Endothelial cell of umbilical vein (primary cell): ENCODE measurements at regions not wholly inside any gene's neighbourhood (a gene's known extent, or its start where the extent isn't known, plus 50 kb on each side); places are given as distances from the start of the nearest gene placed in this dataset.

ENCODE experiments used
- BruUV-seq: library from RNA; stranded (reverse); fragments of 400-500 nt; replicated peaks from 2 replicates; lab custom pipeline; 2021; lab: Mats Ljungman, UMichigan
- CTCF ChIA-PET: fragments of 300-600, 350-600 bp; sonication (Branson Sonifier 250); formaldehyde crosslinking; loops from one replicate; lab custom pipeline; 2021; ENCODE audit warnings: antibody characterized with exemption, inconsistent platforms; lab: Charles Lee
- POLR2A ChIA-PET: fragments of 300-600, 350-600 bp; sonication (Branson Sonifier 250); formaldehyde crosslinking; loops from one replicate; lab custom pipeline; 2021; ENCODE audit warnings: antibody characterized with exemption, inconsistent platforms; lab: Charles Lee
- DNase-seq: peaks from one replicate; pipeline ENCODE4 v3.0.0-alpha.2; 2011; ENCODE audit warnings: low read depth, low spot score
- FAIRE-seq: peaks from 2 replicates; lab custom pipeline; 2011; peaks lifted over from hg19 to GRCh38; lab: Jason Lieb, UNC
- H2AFZ ChIP-seq: 2 replicates; pipeline ENCODE4 v1.6.0; 2012; ENCODE audit warnings: low read depth, low read length, control low read depth, inconsistent platforms
- H3K27ac ChIP-seq: 2 replicates; pipeline ENCODE4 v1.5.1; 2011; ENCODE audit warnings: low read depth, mild to moderate bottlenecking, control low read depth, low read length, moderate library complexity; ENCODE audit not compliant: insufficient read depth
- H3K27me3 ChIP-seq, 2 experiments: 2 replicates each; pipeline versions ENCODE4 v1.6.0 to v1.6.1; 2011; ENCODE audit warnings: low read length in 2 of 2, mixed read lengths in 1 of 2; ENCODE audit not compliant: control insufficient read depth in 2 of 2, insufficient read depth in 2 of 2
- H3K36me3 ChIP-seq, 2 experiments: 2 replicates in 1 of 2; 3 replicates in 1 of 2; pipeline ENCODE4 v1.5.1; 2011; ENCODE audit warnings: low read length in 2 of 2, mild to moderate bottlenecking in 1 of 2, moderate library complexity in 1 of 2; ENCODE audit not compliant: control insufficient read depth in 2 of 2, insufficient read depth in 2 of 2; ENCODE audit errors: extremely low read depth in 1 of 2
- H3K4me1 ChIP-seq: 3 replicates; pipeline ENCODE4 v1.5.1; 2011; ENCODE audit warnings: mild to moderate bottlenecking, low read length; ENCODE audit not compliant: control insufficient read depth, insufficient read depth; ENCODE audit errors: extremely low read depth
- H3K4me2 ChIP-seq: 2 replicates; pipeline ENCODE4 v1.6.1; 2011; ENCODE audit warnings: low read length, control low read depth, mixed read lengths; ENCODE audit not compliant: insufficient read depth
- H3K4me3 ChIP-seq, 3 experiments: fragments of 200-600 bp in 1 of 3; sonication (generic), shearing (Covaris generic) in 1 of 3; replicated peaks in 1 of 3; 2 replicates each; pipeline ENCODE4 v1.5.1; 2011 to 2016; ENCODE audit warnings: control low read depth in 3 of 3, low read length in 3 of 3, mild to moderate bottlenecking in 2 of 3, inconsistent platforms in 1 of 3, low read depth in 1 of 3, moderate library complexity in 1 of 3; ENCODE audit not compliant: insufficient read depth in 1 of 3
- H3K79me2 ChIP-seq: 2 replicates; pipeline ENCODE4 v1.6.0; 2012; ENCODE audit warnings: low read length, inconsistent platforms; ENCODE audit not compliant: control insufficient read depth, insufficient read depth
- H3K9ac ChIP-seq: replicated peaks from 2 replicates; pipeline ENCODE3; 2011; ENCODE audit warnings: low read length, control low read depth; ENCODE audit not compliant: insufficient read depth; ENCODE audit errors: extremely low read depth
- H3K9me1 ChIP-seq: replicated peaks from 3 replicates; pipeline ENCODE4 v1.6.0; 2011; ENCODE audit warnings: mild to moderate bottlenecking, low read length; ENCODE audit not compliant: control insufficient read depth, insufficient read depth; ENCODE audit errors: extremely low read depth
- H3K9me3 ChIP-seq: replicated peaks from 2 replicates; pipeline ENCODE4 v1.5.1; 2012; ENCODE audit warnings: low read length, inconsistent platforms; ENCODE audit not compliant: control insufficient read depth, insufficient read depth
- H4K20me1 ChIP-seq: replicated peaks from 2 replicates; pipeline ENCODE3; 2011; ENCODE audit warnings: mild to moderate bottlenecking, low read length; ENCODE audit not compliant: control insufficient read depth, insufficient read depth; ENCODE audit errors: extremely low read depth
- EZH2 ChIP-seq: IDR thresholded peaks from 2 replicates; pipeline ENCODE4 v1.6.1; 2012; ENCODE audit warnings: borderline replicate concordance, low read depth, mild to moderate bottlenecking, moderate library complexity, low read length, inconsistent platforms; ENCODE audit not compliant: severe bottlenecking
- FOS ChIP-seq: IDR thresholded peaks from 2 replicates; pipeline ENCODE4 v1.6.1; 2011; ENCODE audit warnings: mild to moderate bottlenecking, low read length, moderate library complexity, borderline replicate concordance; ENCODE audit not compliant: insufficient read depth
- GATA2 ChIP-seq: IDR thresholded peaks from 2 replicates; pipeline ENCODE4 v1.7.0; 2011; ENCODE audit warnings: low read depth, mild to moderate bottlenecking, moderate library complexity, mixed read lengths, low read length; ENCODE audit not compliant: insufficient read length, insufficient read depth
- JUN ChIP-seq: IDR thresholded peaks from 2 replicates; pipeline ENCODE4 v1.6.1; 2011; ENCODE audit warnings: borderline replicate concordance, low read depth; ENCODE audit not compliant: insufficient read length, insufficient read depth
- MYC ChIP-seq: IDR thresholded peaks from one replicate; pipeline ENCODE4 v1.6.1; 2011; ENCODE audit warnings: mild to moderate bottlenecking, low read depth, low read length
- POLR2A ChIP-seq: IDR thresholded peaks from 2 replicates; pipeline ENCODE4 v1.6.1; 2012; ENCODE audit warnings: low read depth, mild to moderate bottlenecking, control low read depth, low read length
- POLR2AphosphoS5 ChIP-seq: IDR thresholded peaks from 2 replicates; pipeline ENCODE4 v1.6.1; 2012; ENCODE audit warnings: low read depth, mild to moderate bottlenecking, control low read depth, low read length, moderate library complexity; ENCODE audit not compliant: insufficient read depth
- dilution Hi-C: fragments of 300-500 bp; cut with MboI; formaldehyde crosslinking; loops from one replicate; pipeline ENCODE4 v1.15.0; 2019; ENCODE audit warnings: low sequenced_read_pairs; ENCODE audit not compliant: extremely low pct_ligation_motif_present
- intact Hi-C: fragments of 100-400 bp; cut with micrococcal nuclease; formaldehyde crosslinking; loops from one replicate; pipeline ENCODE4 v1.10.0; 2022
- TF ChIP-seq, protein P1 (sequence below): IDR thresholded peaks from 2 replicates; pipeline ENCODE4 v1.6.1; 2011; ENCODE audit not compliant: insufficient read depth, insufficient read length
- TF ChIP-seq, protein P2 (sequence below), 2 donors: IDR thresholded peaks; 1 replicate in 1 of 2; 2 replicates in 1 of 2; pipeline ENCODE4 v1.5.1; 2011; ENCODE audit warnings: low read length in 2 of 2, mild to moderate bottlenecking in 2 of 2, moderate library complexity in 2 of 2, control low read depth in 1 of 2, inconsistent platforms in 1 of 2, low read depth in 1 of 2; ENCODE audit not compliant: insufficient read depth in 1 of 2; ENCODE audit errors: extremely low read depth in 1 of 2

- Histone ChIP-seq H3K4me1 (no peaks in the 10 kb centered on the region), H3K9ac (no peak overlapping the region), H3K36me3 (no peaks in the 10 kb centered on the region), H3K4me2 (no peak overlapping the region), H3K9me1 (no peaks in the 10 kb centered on the region), H4K20me1 (no peaks in the 10 kb centered on the region), H2AFZ (no peak overlapping the region), H3K27me3 (no peaks in the 10 kb centered on the region), H3K79me2 (no peaks in the 10 kb centered on the region), H3K9me3 (no peaks in the 10 kb centered on the region), H3K4me3 (no peak overlapping the region), H3K27ac (no peak overlapping the region)
- CTCF ChIA-PET: interaction anchor here (0.6 kb wide), 1 partner anchor 13 kb away, joined by 3 read pairs; no protein-coding TSS in a partner anchor
- DNase-seq: no peak
- dilution Hi-C loops: no loop called here
- no peak for FAIRE-seq
- BruUV-seq: no TSS peak
- TF ChIP-seq POLR2A (no peak), JUN (no peak), POLR2AphosphoS5 (no peak)
- TF ChIP-seq, protein P1, sequence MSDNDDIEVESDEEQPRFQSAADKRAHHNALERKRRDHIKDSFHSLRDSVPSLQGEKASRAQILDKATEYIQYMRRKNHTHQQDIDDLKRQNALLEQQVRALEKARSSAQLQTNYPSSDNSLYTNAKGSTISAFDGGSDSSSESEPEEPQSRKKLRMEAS: no peak
- intact Hi-C loops: no loop called here
- POLR2A ChIA-PET: no interaction called here
These were observed 137.3 kb upstream of the TGFBR2 start for GRCh38 chr3:30469133-30469532.

GRCh38 chr3:30470496-30470895 is 135.9 kb upstream of the TGFBR2 start:
- Histone ChIP-seq H3K27ac (no peak overlapping the region), H2AFZ (no peak overlapping the region), H3K4me3 (no peak overlapping the region), H3K9me3 (no peaks in the 10 kb centered on the region), H3K79me2 (no peaks in the 10 kb centered on the region), H3K4me2 (no peak overlapping the region), H3K9me1 (no peaks in the 10 kb centered on the region), H3K27me3 (no peaks in the 10 kb centered on the region), H4K20me1 (no peaks in the 10 kb centered on the region), H3K36me3 (no peaks in the 10 kb centered on the region), H3K9ac (no peak overlapping the region), H3K4me1 (no peaks in the 10 kb centered on the region)
- CTCF ChIA-PET: interaction anchor here (0.6 kb wide), 1 partner anchor 402 kb away, joined by 3 read pairs; no protein-coding TSS in a partner anchor
- no TSS peak for BruUV-seq
- intact Hi-C loops: no loop called here
- no peak for TF ChIP-seq MYC
- TF ChIP-seq GATA2: no peak
- TF ChIP-seq, protein P2, sequence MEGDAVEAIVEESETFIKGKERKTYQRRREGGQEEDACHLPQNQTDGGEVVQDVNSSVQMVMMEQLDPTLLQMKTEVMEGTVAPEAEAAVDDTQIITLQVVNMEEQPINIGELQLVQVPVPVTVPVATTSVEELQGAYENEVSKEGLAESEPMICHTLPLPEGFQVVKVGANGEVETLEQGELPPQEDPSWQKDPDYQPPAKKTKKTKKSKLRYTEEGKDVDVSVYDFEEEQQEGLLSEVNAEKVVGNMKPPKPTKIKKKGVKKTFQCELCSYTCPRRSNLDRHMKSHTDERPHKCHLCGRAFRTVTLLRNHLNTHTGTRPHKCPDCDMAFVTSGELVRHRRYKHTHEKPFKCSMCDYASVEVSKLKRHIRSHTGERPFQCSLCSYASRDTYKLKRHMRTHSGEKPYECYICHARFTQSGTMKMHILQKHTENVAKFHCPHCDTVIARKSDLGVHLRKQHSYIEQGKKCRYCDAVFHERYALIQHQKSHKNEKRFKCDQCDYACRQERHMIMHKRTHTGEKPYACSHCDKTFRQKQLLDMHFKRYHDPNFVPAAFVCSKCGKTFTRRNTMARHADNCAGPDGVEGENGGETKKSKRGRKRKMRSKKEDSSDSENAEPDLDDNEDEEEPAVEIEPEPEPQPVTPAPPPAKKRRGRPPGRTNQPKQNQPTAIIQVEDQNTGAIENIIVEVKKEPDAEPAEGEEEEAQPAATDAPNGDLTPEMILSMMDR (IDR thresholded peaks at IDR 0.05; ENCODE audit: extremely low read depth in 1 of 2, insufficient read depth in 1 of 2, low read depth in 1 of 2, low read length in 2 of 2): no peak
- TF ChIP-seq, protein P1: no peak
- no peak for TF ChIP-seq POLR2A
- no peak for TF ChIP-seq JUN
- TF ChIP-seq POLR2AphosphoS5: no peak
- no peak for TF ChIP-seq FOS
- TF ChIP-seq EZH2: no peak
- FAIRE-seq (no peak), DNase-seq (no peak)
- POLR2A ChIA-PET: no interaction called here
- dilution Hi-C loops: no loop called here
